Right lobe of liver (tissue), 4 donors: ENCODE measurements at regions not wholly inside any gene's neighbourhood (a gene's known extent, or its start where the extent isn't known, plus 50 kb on each side); places are given as distances from the start of the nearest gene placed in this dataset.

Experiments used
- CTCF ChIP-seq, 4 donors: fragments of 200-600 bp in 3 of 4; fragments of 450-650 bp in 1 of 4; IDR thresholded peaks; one replicate each; pipeline versions ENCODE4 v1.5.1 to v1.8.0; 2016 to 2022; ENCODE audit warnings: antibody characterized with exemption in 4 of 4, mild to moderate bottlenecking in 2 of 4
- POLR2A ChIP-seq: fragments of 450-650 bp; IDR thresholded peaks from one replicate; pipeline ENCODE4 v1.6.1; 2017; ENCODE audit warnings: antibody characterized with exemption, mild to moderate bottlenecking
- donor health status: DM: no; HTN: no; CAD: no.
- donor health status: DM: no; HTN: no; CAD: no.
- donor health status: DM: no; HTN: yes; CAD: no.

- TF ChIP-seq CTCF (IDR thresholded peaks at IDR 0.05) (no peak), POLR2A (no peak)
Measured at GRCh38 chr9:8256880-8257279, 457.3 kb upstream of the DMAC1 start.
